T-helper 2 cell treated with Interferon-gamma antibody and Interleukin-4, amounts not matched to agents 100 ng/mL and 5 ng/mL, for 36 hours (primary cell): ENCODE measurements at regions not wholly inside any gene's neighbourhood (a gene's known extent, or its start where the extent isn't known, plus 50 kb on each side); places are given as distances from the start of the nearest gene placed in this dataset.

Source experiments
- intact Hi-C: fragments of 100-400 bp; cut with micrococcal nuclease; formaldehyde crosslinking; loops from one replicate; pipeline ENCODE4 v1.15.1; 2023

DNA sequence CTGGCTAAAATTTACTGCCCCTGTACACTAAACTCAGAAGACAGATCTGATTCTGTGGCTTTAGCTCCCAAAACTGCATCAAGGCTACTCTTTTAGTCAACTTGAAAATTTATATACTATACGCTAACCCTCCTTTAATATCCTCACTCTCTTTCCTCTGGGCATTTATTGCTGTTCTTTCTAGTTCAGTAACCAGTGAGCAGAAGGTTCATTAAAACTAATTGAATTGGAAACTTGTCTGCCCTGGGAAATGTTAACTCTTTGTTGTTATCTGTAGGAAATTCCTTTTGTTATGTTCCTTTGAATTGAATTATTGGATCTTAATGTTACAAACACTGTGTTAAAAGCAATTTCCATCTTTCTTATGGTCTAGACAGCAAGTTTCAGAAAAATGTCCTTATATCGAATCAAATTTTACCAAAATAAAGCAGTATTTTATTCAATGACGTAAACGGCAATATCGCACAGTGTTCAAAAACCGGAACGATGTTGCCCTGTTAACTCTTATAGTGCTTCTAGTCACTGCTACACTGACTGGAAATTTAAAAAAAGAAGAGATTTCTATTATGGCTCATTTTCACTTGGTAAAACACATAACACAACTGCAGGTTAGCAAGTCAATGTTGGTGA, 168.3 kb downstream of the NR4A2 start:
- intact Hi-C loops = no loop called here

GRCh38 chr2:156158808-156159207, 173.7 kb downstream of the NR4A2 start:
- intact Hi-C loops = no loop called here

DNA sequence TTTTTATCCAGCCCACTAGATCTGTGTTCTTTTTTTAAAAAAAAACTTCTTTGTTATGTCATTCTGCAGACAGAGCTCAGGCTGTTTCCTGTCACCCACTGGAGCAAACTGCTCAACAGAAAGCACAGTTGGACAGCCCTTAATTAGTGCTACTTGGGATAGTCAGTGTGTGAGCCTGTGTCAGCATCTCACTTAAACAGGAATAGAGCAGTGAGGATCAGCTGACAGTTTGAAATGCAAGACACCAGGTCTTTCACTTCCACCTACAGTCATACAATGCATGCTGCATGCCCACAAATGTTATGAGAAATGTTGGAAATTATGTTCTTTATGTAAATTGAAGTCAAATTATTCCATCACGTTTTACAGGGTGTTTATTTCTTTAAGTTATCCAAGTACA, 174.9 kb downstream of the NR4A2 start:
- intact Hi-C loops = no loop called here

- intact Hi-C loops = no loop called here
Measured at GRCh38 chr2:156156580-156156979, 175.9 kb downstream of the NR4A2 start.

DNA sequence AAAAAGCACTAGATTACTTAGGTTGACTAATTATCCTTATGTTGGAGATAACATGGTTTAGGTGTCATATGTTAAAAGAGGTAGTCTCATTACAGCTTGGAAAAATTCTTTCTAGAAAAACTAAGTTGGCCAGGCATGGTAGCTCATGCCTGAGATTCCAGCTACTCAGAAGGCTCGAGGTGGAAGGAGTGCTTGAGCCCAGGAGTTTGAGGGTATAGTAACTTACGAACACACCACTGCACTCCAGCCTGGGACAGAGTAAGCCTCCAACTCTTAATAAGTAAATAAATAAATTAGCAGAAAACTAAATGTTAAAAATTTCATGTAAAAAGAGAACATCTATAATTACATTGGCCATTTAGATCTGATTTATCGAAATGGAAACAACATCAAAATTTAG, 177.2 kb downstream of the NR4A2 start:
- intact Hi-C loops = no loop called here

- intact Hi-C loops = no loop called here
Measured at GRCh38 chr2:156151351-156151750, 181.2 kb downstream of the NR4A2 start.

DNA sequence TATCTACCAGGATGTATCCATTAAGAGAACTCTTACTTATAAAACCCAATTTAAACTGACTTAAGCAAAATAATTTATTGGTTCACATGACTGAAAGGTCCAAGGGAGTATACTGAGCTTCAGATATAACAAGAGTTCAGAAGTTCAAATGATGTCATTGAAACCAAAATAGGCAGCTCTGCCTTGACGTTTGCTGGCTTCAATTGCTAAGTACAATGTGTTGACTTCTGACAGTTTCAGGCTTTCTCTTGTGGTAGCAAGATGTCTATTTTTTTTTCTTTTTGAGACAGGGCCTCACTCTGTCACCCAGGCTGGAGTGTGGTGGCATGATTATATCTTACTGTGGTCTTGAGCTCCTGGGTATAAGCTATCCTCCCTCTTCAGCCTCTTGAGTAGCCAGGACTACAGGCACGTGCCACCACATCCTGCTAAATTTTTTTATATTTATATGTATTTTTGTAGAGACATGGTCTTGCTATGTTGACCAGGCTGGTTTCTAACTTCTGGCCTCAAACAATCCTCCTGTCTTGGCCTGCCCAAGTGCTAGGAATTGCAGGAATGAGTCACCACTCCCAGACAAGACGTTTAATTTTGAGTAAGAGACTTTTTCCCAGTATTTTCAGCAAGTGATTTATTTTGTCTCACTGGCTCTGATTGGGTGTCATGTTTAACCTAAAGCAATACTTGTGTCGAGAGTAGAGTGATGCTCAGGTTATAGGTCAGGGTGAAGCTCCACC, 184.8 kb downstream of the NR4A2 start:
- intact Hi-C loops = no loop called here

- intact Hi-C loops = no loop called here
Measured at GRCh38 chr2:156145976-156146375, 186.5 kb downstream of the NR4A2 start.

DNA sequence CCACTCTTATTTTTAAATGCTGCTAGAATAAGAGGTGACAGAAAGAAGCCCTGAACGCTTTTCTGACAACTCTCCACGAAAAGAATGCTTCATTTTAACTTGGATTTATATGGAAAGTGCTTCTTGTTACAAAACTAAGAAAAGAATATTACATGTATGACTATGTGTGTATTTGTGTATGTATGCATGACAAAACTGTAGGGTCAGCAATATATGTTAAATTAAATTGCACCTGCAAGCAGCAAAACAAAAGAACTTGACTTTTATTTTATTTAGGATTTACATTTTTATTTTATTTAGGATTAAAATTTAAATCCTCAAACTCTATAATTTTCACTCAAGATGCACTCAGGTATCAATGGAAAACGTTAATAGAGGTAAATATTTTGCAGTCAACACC, 187.1 kb downstream of the NR4A2 start:
- intact Hi-C loops = no loop called here

DNA sequence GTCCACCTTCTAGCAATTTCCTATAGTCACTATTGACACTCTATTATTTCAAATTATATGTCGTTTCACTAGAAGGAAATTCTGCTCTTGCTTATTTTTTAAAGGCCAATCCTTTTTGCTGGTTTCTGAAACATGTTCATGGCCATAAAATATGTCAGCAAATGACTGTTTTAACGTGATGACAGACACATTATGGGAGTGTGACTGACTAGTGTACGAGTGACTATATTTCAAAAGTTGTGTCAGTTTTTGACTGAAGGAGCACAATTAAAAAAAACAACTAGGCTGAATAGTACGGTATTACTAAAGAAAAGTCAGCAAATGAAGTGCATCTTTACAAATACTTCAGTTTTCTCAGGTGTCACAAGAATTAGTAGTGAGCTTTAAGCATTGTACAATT, 196.0 kb downstream of the NR4A2 start:
- intact Hi-C loops = no loop called here

DNA sequence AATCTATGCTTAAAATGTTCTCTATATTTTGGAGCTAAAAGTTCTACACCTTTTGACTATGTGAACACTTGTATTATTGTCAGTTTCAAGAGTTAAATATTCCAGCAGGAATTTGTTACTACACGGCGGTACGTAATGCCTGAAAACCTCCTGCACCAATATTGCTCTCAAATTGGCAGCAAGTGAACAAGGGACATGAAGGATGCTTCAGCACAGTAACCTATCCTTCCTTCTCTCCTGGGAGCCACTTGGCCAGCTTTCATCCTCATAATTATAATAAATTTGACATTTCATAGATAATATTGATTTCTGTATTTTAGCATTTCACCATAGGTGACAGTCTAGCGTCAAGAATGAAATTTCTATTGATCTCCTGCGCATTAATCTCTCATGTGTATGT, 197.6 kb downstream of the NR4A2 start:
- intact Hi-C loops = no loop called here

- intact Hi-C loops = no loop called here
Measured at GRCh38 chr2:156132941-156133340, 199.6 kb downstream of the NR4A2 start.

GRCh38 chr2:156132130-156132529, 200.4 kb downstream of the NR4A2 start:
- intact Hi-C loops = no loop called here

DNA sequence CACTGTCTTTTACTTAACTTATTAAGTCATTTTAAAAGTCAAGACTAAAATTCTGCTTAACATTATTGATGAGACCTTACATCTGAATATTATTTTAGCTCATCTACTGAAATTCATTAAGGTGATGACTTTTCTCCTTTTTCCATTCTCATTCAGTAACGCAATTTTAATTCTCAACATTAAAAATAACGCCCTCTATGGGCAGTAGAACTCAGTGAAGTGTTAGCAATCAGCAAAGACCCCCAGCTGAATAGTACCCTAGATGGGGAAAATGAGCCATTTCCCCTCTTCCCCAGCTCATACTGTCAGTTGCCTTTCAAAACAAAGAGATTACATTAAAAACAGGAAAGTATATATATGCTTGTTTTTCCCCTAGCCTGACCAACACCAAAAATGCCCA, 203.3 kb downstream of the NR4A2 start:
- intact Hi-C loops = no loop called here

DNA sequence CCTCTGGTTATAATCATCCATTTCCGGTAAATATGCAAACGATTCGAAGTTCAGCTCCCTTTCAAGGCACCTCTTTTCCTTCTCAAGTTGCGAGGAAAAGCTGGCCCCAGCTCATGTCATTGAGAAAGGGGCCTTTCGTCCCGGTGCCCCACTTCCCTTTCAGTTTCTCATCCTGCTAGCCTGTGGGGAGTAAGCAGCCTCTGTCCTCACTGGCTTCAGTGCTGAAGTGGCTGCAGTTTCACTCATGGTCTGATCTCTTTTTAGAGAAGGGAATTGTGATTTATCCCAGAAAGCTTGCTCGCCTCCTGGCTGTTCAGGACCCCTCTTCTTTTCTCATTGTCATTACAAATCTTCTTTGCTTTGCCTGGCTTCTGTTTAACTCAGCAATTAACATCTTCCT, 207.5 kb downstream of the NR4A2 start:
- intact Hi-C loops = no loop called here

DNA sequence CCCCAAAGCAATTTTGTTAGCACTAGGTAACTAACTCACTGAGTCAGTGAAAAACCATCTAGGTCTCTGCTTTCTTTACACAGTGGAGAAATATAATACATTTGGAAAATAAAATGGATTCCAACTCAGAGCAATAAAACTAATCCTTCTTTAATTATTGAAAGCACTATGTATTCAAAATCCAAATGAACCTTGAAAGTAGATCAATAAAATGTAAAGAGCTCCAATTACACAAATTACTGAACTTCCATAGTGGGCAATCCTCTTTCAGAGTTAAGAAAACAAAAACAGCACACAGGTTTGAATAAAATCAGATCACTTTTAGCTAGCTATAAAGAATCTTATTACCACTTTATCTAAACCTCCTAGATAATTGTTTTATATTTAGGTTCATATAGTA, 208.1 kb downstream of the NR4A2 start:
- intact Hi-C loops = no loop called here

DNA sequence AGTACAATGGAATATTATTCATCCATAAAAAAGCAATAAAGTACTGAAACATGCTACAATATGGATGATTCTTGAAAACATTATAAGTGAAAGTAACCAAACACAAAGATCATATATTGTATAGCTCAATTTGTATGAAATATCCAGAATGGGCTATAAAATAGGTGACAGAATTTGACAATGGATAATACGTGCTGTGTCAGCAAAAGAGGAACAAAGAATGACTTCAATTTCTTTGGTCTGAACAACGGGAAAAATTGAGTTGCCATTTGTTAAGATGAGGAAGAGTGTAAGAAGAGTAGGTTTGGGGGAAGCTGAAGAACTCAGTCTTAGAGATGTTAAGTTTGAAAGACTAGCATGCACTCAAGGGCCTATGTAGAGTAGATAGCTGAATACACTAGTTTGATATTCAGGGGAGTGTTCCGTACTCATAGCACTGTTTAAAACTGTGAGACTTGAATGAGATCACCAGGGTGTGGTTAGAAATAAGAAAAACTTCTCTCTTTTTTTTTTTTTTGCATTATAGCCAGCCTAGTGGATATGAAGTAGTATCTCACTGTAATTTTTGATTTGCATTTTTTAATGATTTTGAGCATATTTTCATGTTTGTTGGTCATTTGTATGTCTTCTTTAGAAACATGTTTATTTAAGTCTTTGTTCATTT, 213.6 kb downstream of the NR4A2 start:
- intact Hi-C loops = no loop called here

DNA sequence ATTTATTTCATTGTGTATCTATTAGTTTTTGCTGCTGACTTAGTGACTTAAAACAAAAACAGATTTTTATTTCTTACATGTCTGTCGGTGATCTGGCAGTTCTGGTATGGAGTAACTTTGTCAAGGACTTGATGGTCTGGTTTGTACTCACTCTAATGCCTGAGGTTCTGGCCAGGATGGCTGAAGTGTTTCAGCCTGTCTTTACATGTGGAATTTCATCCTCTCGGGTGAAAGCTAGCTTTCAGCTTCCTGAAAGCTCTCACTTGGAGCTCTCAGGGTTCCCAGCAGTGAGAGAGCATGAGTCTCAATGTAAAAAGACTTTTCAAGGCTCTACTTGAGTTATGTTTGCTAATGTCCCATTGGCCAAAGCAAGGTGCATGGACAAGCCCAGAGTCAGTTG, 216.4 kb downstream of the NR4A2 start:
- intact Hi-C loops = no loop called here

DNA sequence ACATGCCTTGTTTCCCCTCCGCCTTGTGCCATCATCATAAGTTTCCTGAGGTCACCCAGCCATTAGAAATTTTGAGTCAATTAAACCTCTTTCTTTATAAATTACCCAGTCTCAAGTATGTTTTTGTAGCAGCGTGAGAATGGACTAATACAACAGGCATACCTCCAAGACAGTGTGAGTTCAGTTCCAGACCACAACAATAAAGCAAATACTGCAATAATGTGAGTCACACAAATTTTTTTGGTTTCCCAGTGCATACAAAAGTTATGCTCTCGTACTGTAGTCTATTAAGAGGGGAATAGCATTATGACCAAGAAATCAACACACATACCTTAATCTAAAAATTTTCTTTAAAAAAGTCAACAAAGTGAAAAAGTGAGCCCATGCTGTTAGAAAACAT, 217.2 kb downstream of the NR4A2 start:
- intact Hi-C loops = no loop called here

DNA sequence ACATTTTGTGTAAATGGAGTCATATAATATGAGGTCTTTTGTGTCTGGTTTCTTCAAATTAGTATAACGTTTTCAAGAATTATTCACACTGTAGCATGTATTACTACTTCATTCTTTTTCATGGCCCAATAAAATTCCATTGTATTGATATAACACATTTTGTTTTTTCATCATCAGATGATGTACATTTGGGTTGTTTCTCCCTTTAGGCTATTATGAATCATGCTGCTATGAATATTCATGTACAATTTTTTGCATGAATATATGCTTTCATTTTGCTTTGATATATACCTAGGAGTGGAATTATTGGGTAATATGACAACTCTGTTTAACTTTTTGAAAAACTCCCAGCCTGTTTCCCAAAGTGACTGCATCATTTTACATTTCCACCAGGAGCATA, 220.2 kb downstream of the NR4A2 start:
- intact Hi-C loops = no loop called here

DNA sequence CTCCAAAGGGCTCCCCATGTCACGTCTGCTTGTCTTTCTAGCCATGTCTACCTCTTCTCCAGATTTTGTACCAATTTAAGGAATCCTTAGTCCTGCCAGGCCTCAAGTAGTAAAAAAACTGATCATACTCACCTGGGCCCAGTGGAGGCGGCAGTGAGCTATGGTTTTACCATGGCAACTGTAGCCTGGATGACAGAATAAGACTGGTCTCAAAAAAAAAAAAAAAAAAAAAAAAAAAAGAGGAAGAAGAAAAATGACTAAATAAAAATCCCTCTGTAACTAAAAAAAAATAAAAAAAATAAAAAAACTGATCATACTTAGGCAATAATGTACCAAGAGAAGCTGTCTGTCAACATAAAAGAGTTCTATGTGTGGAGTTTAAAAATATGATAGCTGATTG, 221.6 kb downstream of the NR4A2 start:
- intact Hi-C loops = no loop called here

GRCh38 chr2:156099382-156099781, 233.1 kb downstream of the NR4A2 start:
- intact Hi-C loops = no loop called here

DNA sequence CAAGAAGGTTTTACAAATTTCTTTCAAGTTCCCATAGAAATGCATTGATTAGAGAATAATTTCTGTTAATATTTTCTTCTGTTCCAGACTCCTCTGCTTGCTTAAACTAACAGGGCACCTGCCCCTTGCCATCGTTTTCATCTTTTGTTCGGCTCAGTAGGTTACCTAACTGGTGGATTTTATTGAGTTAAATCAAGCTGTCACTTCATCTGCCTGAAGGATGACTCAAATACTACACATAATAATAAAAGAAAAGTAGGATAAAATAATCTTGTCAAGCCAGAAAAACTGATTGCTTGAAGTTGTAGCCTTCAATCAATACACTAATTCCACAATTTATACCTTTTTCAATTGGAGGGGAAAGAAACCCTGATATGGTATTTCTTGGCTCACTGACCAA, 234.0 kb downstream of the NR4A2 start:
- intact Hi-C loops = no loop called here
